ENCODE measurements at regions not wholly inside any gene's neighbourhood (a gene's known extent, or its start where the extent isn't known, plus 50 kb on each side); places are given as distances from the start of the nearest gene placed in this dataset.

- no peak overlapping the region for H3K4me3 ChIP-seq (ENCODE audit: low read depth in 1 of 2, low read length in 2 of 2)
Measured at GRCh38 chr7:12847001-12847400, 159.6 kb downstream of the ARL4A start.

GRCh38 chr7:12851142-12851541 is 163.7 kb downstream of the ARL4A start:
- Histone ChIP-seq H3K27me3 (ENCODE audit: control insufficient read depth in 1 of 2, insufficient read depth in 2 of 2, low read length in 2 of 2) (no peaks in the 10 kb centered on the region), H3K36me3 (ENCODE audit: control insufficient read depth in 1 of 2, insufficient read depth in 2 of 2, low read length in 2 of 2) (no peaks in the 10 kb centered on the region), H3K4me3 (ENCODE audit: low read depth in 1 of 2, low read length in 2 of 2) (no peak overlapping the region), H3K4me1 (ENCODE audit: control insufficient read depth in 1 of 2, insufficient read depth in 2 of 2, low read length in 2 of 2) (no peaks in the 10 kb centered on the region), H3K9me3 (ENCODE audit: control insufficient read depth in 1 of 2, low read length in 2 of 2) (peaks cover 2 to 6% of the 10 kb centered on the region in 2 donors), H3K27ac (ENCODE audit: low read depth, low read length) (no peak overlapping the region), H3K9ac (ENCODE audit: low read depth in 1 of 2, low read length in 2 of 2) (no peak overlapping the region)

More at GRCh38 chr7:12847001-12847400, 159.6 kb downstream of the ARL4A start:
- Histone ChIP-seq H3K36me3 (ENCODE audit: control insufficient read depth in 1 of 2, insufficient read depth in 2 of 2, low read length in 2 of 2) (no peaks in the 10 kb centered on the region), H3K27me3 (ENCODE audit: control insufficient read depth in 1 of 2, insufficient read depth in 2 of 2, low read length in 2 of 2) (no peaks in the 10 kb centered on the region), H3K9me3 (ENCODE audit: control insufficient read depth in 1 of 2, low read length in 2 of 2) (peaks cover 6 to 16% of the 10 kb centered on the region in 2 donors), H3K9ac (ENCODE audit: low read depth in 1 of 2, low read length in 2 of 2) (no peak overlapping the region), H3K27ac (ENCODE audit: low read depth, low read length) (no peak overlapping the region), H3K4me1 (ENCODE audit: control insufficient read depth in 1 of 2, insufficient read depth in 2 of 2, low read length in 2 of 2) (no peaks in the 10 kb centered on the region)

- H3K4me1 ChIP-seq (ENCODE audit: control insufficient read depth in 1 of 2, insufficient read depth in 2 of 2, low read length in 2 of 2): no peaks in the 10 kb centered on the region
- no peak overlapping the region for H3K9ac ChIP-seq (ENCODE audit: low read depth in 1 of 2, low read length in 2 of 2)
- H3K4me3 ChIP-seq (ENCODE audit: low read depth in 1 of 2, low read length in 2 of 2): no peak overlapping the region
- no peaks in the 10 kb centered on the region for H3K9me3 ChIP-seq (ENCODE audit: control insufficient read depth in 1 of 2, low read length in 2 of 2)
- H3K27me3 ChIP-seq (ENCODE audit: control insufficient read depth in 1 of 2, insufficient read depth in 2 of 2, low read length in 2 of 2): no peaks in the 10 kb centered on the region
- H3K36me3 ChIP-seq (ENCODE audit: control insufficient read depth in 1 of 2, insufficient read depth in 2 of 2, low read length in 2 of 2): no peaks in the 10 kb centered on the region
- no peak overlapping the region for H3K27ac ChIP-seq (ENCODE audit: low read depth, low read length)
Measured at GRCh38 chr7:12851841-12852240, 164.4 kb downstream of the ARL4A start.

GRCh38 chr7:12855036-12855435 is 167.6 kb downstream of the ARL4A start:
- Histone ChIP-seq H3K9me3 (ENCODE audit: control insufficient read depth in 1 of 2, low read length in 2 of 2) (no peaks in the 10 kb centered on the region), H3K27me3 (ENCODE audit: control insufficient read depth in 1 of 2, insufficient read depth in 2 of 2, low read length in 2 of 2) (no peaks in the 10 kb centered on the region), H3K36me3 (ENCODE audit: control insufficient read depth in 1 of 2, insufficient read depth in 2 of 2, low read length in 2 of 2) (no peaks in the 10 kb centered on the region), H3K9ac (ENCODE audit: low read depth in 1 of 2, low read length in 2 of 2) (no peak overlapping the region), H3K27ac (ENCODE audit: low read depth, low read length) (no peak overlapping the region), H3K4me3 (ENCODE audit: low read depth in 1 of 2, low read length in 2 of 2) (no peak overlapping the region), H3K4me1 (ENCODE audit: control insufficient read depth in 1 of 2, insufficient read depth in 2 of 2, low read length in 2 of 2) (no peaks in the 10 kb centered on the region)

GRCh38 chr7:12859761-12860160 is 172.3 kb downstream of the ARL4A start:
- Histone ChIP-seq H3K36me3 (ENCODE audit: control insufficient read depth in 1 of 2, insufficient read depth in 2 of 2, low read length in 2 of 2) (no peaks in the 10 kb centered on the region), H3K9ac (ENCODE audit: low read depth in 1 of 2, low read length in 2 of 2) (no peak overlapping the region), H3K4me3 (ENCODE audit: low read depth in 1 of 2, low read length in 2 of 2) (no peak overlapping the region), H3K4me1 (ENCODE audit: control insufficient read depth in 1 of 2, insufficient read depth in 2 of 2, low read length in 2 of 2) (no peaks in the 10 kb centered on the region), H3K9me3 (ENCODE audit: control insufficient read depth in 1 of 2, low read length in 2 of 2) (no peaks in the 10 kb centered on the region), H3K27me3 (ENCODE audit: control insufficient read depth in 1 of 2, insufficient read depth in 2 of 2, low read length in 2 of 2) (no peaks in the 10 kb centered on the region), H3K27ac (ENCODE audit: low read depth, low read length) (no peak overlapping the region)

GRCh38 chr7:12861070-12861469 is 173.6 kb downstream of the ARL4A start:
- Histone ChIP-seq H3K27me3 (ENCODE audit: control insufficient read depth in 1 of 2, insufficient read depth in 2 of 2, low read length in 2 of 2) (no peaks in the 10 kb centered on the region), H3K9ac (ENCODE audit: low read depth in 1 of 2, low read length in 2 of 2) (no peak overlapping the region), H3K27ac (ENCODE audit: low read depth, low read length) (no peak overlapping the region), H3K9me3 (ENCODE audit: control insufficient read depth in 1 of 2, low read length in 2 of 2) (no peaks in the 10 kb centered on the region), H3K4me3 (ENCODE audit: low read depth in 1 of 2, low read length in 2 of 2) (no peak overlapping the region), H3K36me3 (ENCODE audit: control insufficient read depth in 1 of 2, insufficient read depth in 2 of 2, low read length in 2 of 2) (no peaks in the 10 kb centered on the region), H3K4me1 (ENCODE audit: control insufficient read depth in 1 of 2, insufficient read depth in 2 of 2, low read length in 2 of 2) (no peaks in the 10 kb centered on the region)

DNA sequence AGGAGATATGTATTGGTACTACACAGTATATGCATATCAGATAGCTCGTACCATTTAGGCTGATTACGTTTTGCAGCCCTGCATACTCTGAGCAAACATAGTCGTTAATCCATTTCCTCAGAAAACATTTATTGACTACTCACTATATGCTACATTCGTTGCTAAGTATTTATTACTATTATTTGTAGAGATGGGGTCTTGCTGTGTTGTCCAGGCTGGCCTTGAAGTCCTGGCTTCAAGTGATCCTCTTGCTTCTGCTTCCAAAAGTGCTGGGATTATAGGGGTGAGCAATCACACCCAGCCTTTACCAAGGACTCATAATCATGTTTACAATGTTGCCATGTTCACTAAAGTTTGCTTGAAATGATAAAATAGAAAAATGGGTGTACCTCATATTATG is 174.7 kb downstream of the ARL4A start:
- H3K4me1 ChIP-seq (ENCODE audit: control insufficient read depth in 1 of 2, insufficient read depth in 2 of 2, low read length in 2 of 2): no peaks in the 10 kb centered on the region
- H3K9ac ChIP-seq (ENCODE audit: low read depth in 1 of 2, low read length in 2 of 2): no peak overlapping the region
- H3K27me3 ChIP-seq (ENCODE audit: control insufficient read depth in 1 of 2, insufficient read depth in 2 of 2, low read length in 2 of 2): no peaks in the 10 kb centered on the region
- H3K9me3 ChIP-seq (ENCODE audit: control insufficient read depth in 1 of 2, low read length in 2 of 2): no peaks in the 10 kb centered on the region
- no peak overlapping the region for H3K27ac ChIP-seq (ENCODE audit: low read depth, low read length)
- H3K36me3 ChIP-seq (ENCODE audit: control insufficient read depth in 1 of 2, insufficient read depth in 2 of 2, low read length in 2 of 2): no peaks in the 10 kb centered on the region
- H3K4me3 ChIP-seq (ENCODE audit: low read depth in 1 of 2, low read length in 2 of 2): no peak overlapping the region

DNA sequence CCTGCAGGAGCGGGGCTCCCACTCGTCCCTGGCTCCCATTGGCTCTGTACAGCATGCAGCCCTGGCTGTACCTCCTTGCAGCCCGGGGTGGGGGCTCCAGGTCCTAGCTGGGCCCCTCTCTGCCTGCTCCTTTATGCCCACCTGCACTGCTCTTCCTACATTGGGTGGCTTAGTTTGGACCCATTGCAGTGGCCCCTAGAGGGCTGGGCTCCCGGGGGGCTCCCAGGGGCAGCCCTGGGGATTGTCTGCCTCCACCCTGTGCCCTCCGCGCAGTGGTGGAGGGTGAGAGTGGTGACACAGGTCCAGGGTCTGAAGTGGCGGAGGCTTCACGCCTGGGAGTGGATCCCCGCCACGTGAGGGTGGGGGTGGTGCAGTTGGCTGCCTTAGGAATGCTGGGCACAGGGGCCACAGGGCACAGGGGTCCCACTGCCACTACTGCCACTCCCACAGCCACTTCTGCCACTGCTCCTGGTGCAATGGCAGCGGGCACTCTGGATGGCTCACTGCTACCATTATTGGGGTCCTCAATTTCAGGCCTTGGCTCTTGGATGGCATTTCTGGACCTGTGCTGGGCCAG is 177.1 kb downstream of the ARL4A start:
- Histone ChIP-seq H3K4me3 (ENCODE audit: low read depth in 1 of 2, low read length in 2 of 2) (no peak overlapping the region), H3K27me3 (ENCODE audit: control insufficient read depth in 1 of 2, insufficient read depth in 2 of 2, low read length in 2 of 2) (no peaks in the 10 kb centered on the region), H3K27ac (ENCODE audit: low read depth, low read length) (no peak overlapping the region), H3K36me3 (ENCODE audit: control insufficient read depth in 1 of 2, insufficient read depth in 2 of 2, low read length in 2 of 2) (no peaks in the 10 kb centered on the region), H3K9ac (ENCODE audit: low read depth in 1 of 2, low read length in 2 of 2) (no peak overlapping the region), H3K4me1 (ENCODE audit: control insufficient read depth in 1 of 2, insufficient read depth in 2 of 2, low read length in 2 of 2) (no peaks in the 10 kb centered on the region), H3K9me3 (ENCODE audit: control insufficient read depth in 1 of 2, low read length in 2 of 2) (no peaks in the 10 kb centered on the region)

DNA sequence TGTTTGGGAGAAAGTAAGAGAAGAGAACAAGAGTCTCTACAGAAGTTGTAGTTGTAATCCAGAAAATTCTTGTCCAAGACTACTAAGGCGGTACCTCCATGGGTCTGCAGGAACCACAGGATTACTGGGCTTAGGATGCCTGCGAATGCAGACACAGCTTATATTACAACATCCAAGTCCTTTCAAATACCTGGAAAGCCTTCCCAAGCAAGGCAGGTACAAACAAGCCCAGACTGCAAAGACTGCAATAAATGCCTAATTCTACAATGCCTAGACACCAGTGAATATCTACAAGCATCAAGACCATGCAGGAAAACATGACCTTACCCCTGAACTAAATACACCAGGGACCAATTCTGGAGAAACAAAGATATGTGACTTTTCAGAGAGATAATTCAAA is 178.2 kb downstream of the ARL4A start:
- no peaks in the 10 kb centered on the region for H3K36me3 ChIP-seq (ENCODE audit: control insufficient read depth in 1 of 2, insufficient read depth in 2 of 2, low read length in 2 of 2)
- H3K4me1 ChIP-seq (ENCODE audit: control insufficient read depth in 1 of 2, insufficient read depth in 2 of 2, low read length in 2 of 2): no peaks in the 10 kb centered on the region
- H3K9ac ChIP-seq (ENCODE audit: low read depth in 1 of 2, low read length in 2 of 2): no peak overlapping the region
- no peak overlapping the region for H3K4me3 ChIP-seq (ENCODE audit: low read depth in 1 of 2, low read length in 2 of 2)
- H3K27me3 ChIP-seq (ENCODE audit: control insufficient read depth in 1 of 2, insufficient read depth in 2 of 2, low read length in 2 of 2): no peaks in the 10 kb centered on the region
- no peaks in the 10 kb centered on the region for H3K9me3 ChIP-seq (ENCODE audit: control insufficient read depth in 1 of 2, low read length in 2 of 2)
- H3K27ac ChIP-seq (ENCODE audit: low read depth, low read length): no peak overlapping the region

DNA sequence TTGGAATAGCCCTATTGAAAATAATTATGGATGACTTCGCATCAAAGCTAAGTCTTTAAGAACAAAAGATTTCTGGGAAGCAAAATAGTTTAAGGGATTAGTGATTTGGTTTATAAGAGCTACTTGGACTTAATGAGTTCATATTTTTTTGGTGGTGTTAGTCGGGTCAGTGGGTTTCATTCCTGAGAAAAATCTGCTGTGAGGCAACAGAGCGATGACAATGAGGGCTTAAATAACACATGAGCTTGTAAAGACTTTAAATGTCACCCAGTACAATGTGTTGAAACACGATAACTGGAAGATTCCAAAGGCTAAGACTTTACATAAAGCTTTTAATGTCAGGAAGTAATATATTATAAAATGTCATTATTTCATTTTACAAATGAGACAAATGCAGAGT is 178.8 kb downstream of the ARL4A start:
- Histone ChIP-seq H3K9me3 (ENCODE audit: control insufficient read depth in 1 of 2, low read length in 2 of 2) (no peaks in the 10 kb centered on the region), H3K9ac (ENCODE audit: low read depth in 1 of 2, low read length in 2 of 2) (no peak overlapping the region), H3K27ac (ENCODE audit: low read depth, low read length) (no peak overlapping the region), H3K27me3 (ENCODE audit: control insufficient read depth in 1 of 2, insufficient read depth in 2 of 2, low read length in 2 of 2) (no peaks in the 10 kb centered on the region), H3K4me3 (ENCODE audit: low read depth in 1 of 2, low read length in 2 of 2) (no peak overlapping the region), H3K4me1 (ENCODE audit: control insufficient read depth in 1 of 2, insufficient read depth in 2 of 2, low read length in 2 of 2) (no peaks in the 10 kb centered on the region), H3K36me3 (ENCODE audit: control insufficient read depth in 1 of 2, insufficient read depth in 2 of 2, low read length in 2 of 2) (no peaks in the 10 kb centered on the region)

DNA sequence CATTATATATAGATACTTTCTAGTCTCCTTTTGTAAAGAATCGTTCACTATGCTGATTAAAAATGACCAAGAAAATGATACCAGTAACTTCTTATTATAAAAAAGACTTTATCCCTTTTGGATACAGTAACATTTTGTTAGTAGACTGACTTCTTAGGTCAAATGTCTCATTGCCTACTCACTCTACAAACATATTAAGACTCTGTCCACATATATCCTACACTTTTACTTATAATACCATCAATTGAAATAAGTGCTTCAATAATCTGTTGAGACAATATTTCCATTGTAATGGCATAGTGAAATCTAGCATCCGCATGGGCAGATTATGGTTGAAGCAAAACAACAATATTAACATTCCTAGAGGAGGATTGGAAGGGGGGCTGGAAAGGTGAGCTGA is 180.6 kb downstream of the ARL4A start:
- Histone ChIP-seq H3K9ac (ENCODE audit: low read depth in 1 of 2, low read length in 2 of 2) (no peak overlapping the region), H3K36me3 (ENCODE audit: control insufficient read depth in 1 of 2, insufficient read depth in 2 of 2, low read length in 2 of 2) (no peaks in the 10 kb centered on the region), H3K9me3 (ENCODE audit: control insufficient read depth in 1 of 2, low read length in 2 of 2) (no peaks in the 10 kb centered on the region), H3K4me3 (ENCODE audit: low read depth in 1 of 2, low read length in 2 of 2) (no peak overlapping the region), H3K27me3 (ENCODE audit: control insufficient read depth in 1 of 2, insufficient read depth in 2 of 2, low read length in 2 of 2) (no peaks in the 10 kb centered on the region), H3K27ac (ENCODE audit: low read depth, low read length) (no peak overlapping the region), H3K4me1 (ENCODE audit: control insufficient read depth in 1 of 2, insufficient read depth in 2 of 2, low read length in 2 of 2) (no peaks in the 10 kb centered on the region)

All from duodenal mucosa (tissue), 2 donors.